GM13976 (cell line): ENCODE measurements at regions not wholly inside any gene's neighbourhood (a gene's known extent, or its start where the extent isn't known, plus 50 kb on each side); places are given as distances from the start of the nearest gene placed in this dataset.

ENCODE experiments used
- DNase-seq: peaks from one replicate; pipeline ENCODE4 v3.0.0; 2012; ENCODE audit warnings: low spot score
- in situ Hi-C: fragments of 300-500 bp; cut with MboI; formaldehyde crosslinking; loops from one replicate; pipeline ENCODE4 v1.12.0; 2022; ENCODE audit warnings: low sequenced_read_pairs, mixed read lengths, inconsistent platforms; ENCODE audit not compliant: unreplicated experiment
- TF ChIP-seq, protein P1 (sequence below): IDR thresholded peaks from 2 replicates; pipeline ENCODE4 v1.5.1; 2012; ENCODE audit warnings: borderline replicate concordance, mild to moderate bottlenecking; ENCODE audit not compliant: insufficient read depth; ENCODE audit errors: extremely low read depth, missing control alignments, control extremely low read depth

GRCh38 chr2:66036948-66037347 is 398.0 kb upstream of the MEIS1 start:
- in situ Hi-C loops = no loop called here
- TF ChIP-seq, protein P1, sequence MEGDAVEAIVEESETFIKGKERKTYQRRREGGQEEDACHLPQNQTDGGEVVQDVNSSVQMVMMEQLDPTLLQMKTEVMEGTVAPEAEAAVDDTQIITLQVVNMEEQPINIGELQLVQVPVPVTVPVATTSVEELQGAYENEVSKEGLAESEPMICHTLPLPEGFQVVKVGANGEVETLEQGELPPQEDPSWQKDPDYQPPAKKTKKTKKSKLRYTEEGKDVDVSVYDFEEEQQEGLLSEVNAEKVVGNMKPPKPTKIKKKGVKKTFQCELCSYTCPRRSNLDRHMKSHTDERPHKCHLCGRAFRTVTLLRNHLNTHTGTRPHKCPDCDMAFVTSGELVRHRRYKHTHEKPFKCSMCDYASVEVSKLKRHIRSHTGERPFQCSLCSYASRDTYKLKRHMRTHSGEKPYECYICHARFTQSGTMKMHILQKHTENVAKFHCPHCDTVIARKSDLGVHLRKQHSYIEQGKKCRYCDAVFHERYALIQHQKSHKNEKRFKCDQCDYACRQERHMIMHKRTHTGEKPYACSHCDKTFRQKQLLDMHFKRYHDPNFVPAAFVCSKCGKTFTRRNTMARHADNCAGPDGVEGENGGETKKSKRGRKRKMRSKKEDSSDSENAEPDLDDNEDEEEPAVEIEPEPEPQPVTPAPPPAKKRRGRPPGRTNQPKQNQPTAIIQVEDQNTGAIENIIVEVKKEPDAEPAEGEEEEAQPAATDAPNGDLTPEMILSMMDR = no peak
- no peak for DNase-seq

GRCh38 chr2:66034467-66034866 is 400.5 kb upstream of the MEIS1 start:
- DNase-seq = no peak
- TF ChIP-seq, protein P1 = no peak
- in situ Hi-C loops = no loop called here

GRCh38 chr2:66032226-66032775 is 402.6 kb upstream of the MEIS1 start:
- no peak for DNase-seq
- TF ChIP-seq, protein P1 = no peak
- in situ Hi-C loops = no loop called here

DNA sequence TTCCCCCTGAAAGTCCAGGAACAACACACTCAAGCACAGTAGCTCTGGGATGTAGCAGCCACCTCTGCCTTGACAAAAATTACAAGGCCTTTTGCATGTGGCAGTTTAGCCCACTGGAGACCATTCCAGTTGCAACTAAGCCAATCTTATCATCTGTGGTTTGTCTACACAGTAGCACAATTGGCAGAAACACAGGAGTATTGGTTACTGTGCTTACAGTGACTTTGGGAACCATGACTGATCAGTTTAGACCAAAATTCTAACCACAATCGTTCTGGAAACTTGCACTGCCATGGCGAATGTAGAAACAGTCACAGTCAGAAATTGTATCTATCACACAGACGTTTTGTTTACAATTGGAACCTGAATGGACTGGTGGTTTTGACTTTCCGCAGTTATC is 403.7 kb upstream of the MEIS1 start:
- in situ Hi-C loops = no loop called here
- TF ChIP-seq, protein P1 = no peak
- DNase-seq = no peak

GRCh38 chr2:66030553-66030952 is 404.4 kb upstream of the MEIS1 start:
- in situ Hi-C loops = no loop called here
- TF ChIP-seq, protein P1 = no peak
- no peak for DNase-seq

DNA sequence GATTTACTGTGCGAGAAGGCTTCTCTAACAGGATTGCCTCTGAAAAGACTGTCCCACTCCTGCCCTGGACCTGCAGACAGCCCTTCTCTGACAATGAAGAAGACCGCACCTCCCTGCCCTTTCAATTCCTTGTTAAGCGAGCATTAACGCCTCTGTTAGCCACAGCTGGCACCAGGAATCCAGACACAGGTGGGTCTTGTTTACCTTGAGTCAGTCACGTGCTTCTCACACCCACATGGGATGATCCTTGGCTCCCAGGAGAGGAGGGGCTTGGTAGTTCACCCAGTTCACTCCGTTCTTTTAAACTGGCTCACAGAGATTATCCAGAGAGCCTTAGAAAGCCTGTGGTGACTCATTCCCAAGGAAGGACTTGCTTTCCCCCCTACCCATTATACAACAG is 410.5 kb upstream of the MEIS1 start:
- TF ChIP-seq, protein P1 = no peak
- no peak for DNase-seq
- in situ Hi-C loops = no loop called here

- DNase-seq = no peak
- TF ChIP-seq, protein P1 = no peak
- in situ Hi-C loops = no loop called here
Measured at GRCh38 chr2:66021296-66021695, 413.6 kb upstream of the MEIS1 start.
